ENCODE measurements at regions not wholly inside any gene's neighbourhood (a gene's known extent, or its start where the extent isn't known, plus 50 kb on each side); places are given as distances from the start of the nearest gene placed in this dataset.
A peak's percentile ranks its signal among the peaks of the same experiment; 100 is the strongest.

GRCh38 chr5:160174290-160174689 is 55.0 kb upstream of the FABP6 start:
- Histone ChIP-seq H3K79me2 (ENCODE audit: control insufficient read depth, insufficient read depth, low read length) (no peaks in the 10 kb centered on the region), H3K4me1 (ENCODE audit: control insufficient read depth, extremely low read depth, insufficient read depth, low read length) (peaks cover 24% of the 10 kb centered on the region), H2AFZ (ENCODE audit: control insufficient read depth, low read length) (no peak overlapping the region), H4K20me1 (ENCODE audit: control insufficient read depth, extremely low read depth, insufficient read depth, low read length) (no peaks in the 10 kb centered on the region), H3K27ac (ENCODE audit: control insufficient read depth, insufficient read depth, low read length) (no peak overlapping the region), H3K36me3 (ENCODE audit: control insufficient read depth in 2 of 2, extremely low read depth in 1 of 2, insufficient read depth in 2 of 2, low read length in 2 of 2) (no peaks in the 10 kb centered on the region), H3K27me3 (ENCODE audit: control insufficient read depth, extremely low read depth, insufficient read depth, low read length) (no peaks in the 10 kb centered on the region), H3K9me3 (ENCODE audit: control insufficient read depth, low read depth, low read length) (no peaks in the 10 kb centered on the region), H3K4me2 (ENCODE audit: control insufficient read depth, extremely low read depth, insufficient read depth, low read depth, low read length) (no peak overlapping the region), H3K9ac (ENCODE audit: control insufficient read depth, extremely low read depth, insufficient read depth, low read length) (no peak overlapping the region), H3K4me3 (ENCODE audit: control insufficient read depth in 2 of 3, extremely low read depth in 1 of 3, insufficient read depth in 2 of 3, low read depth in 1 of 3, low read length in 3 of 3) (no peak overlapping the region), H3K9me1 (ENCODE audit: control insufficient read depth, extremely low read depth, insufficient read depth, low read length) (no peaks in the 10 kb centered on the region)
- no peak for TF ChIP-seq EZH2 (IDR thresholded peaks at IDR 0.05; ENCODE audit: low read length)
- dilution Hi-C loops (cut with MboI; ENCODE audit: extremely low pct_ligation_motif_present, low sequenced_read_pairs): no loop called here
- DNase-seq (ENCODE audit: low read depth, low spot score) (no peak), FAIRE-seq (no peak)

GRCh38 chr5:160171666-160172065 is 52.4 kb upstream of the PWWP2A start:
- FAIRE-seq (peak; percentile 69), DNase-seq (ENCODE audit: low read depth, low spot score) (no peak)
- Histone ChIP-seq H3K9me3 (ENCODE audit: control insufficient read depth, low read depth, low read length) (no peaks in the 10 kb centered on the region), H3K79me2 (ENCODE audit: control insufficient read depth, insufficient read depth, low read length) (no peaks in the 10 kb centered on the region), H2AFZ (ENCODE audit: control insufficient read depth, low read length) (no peak overlapping the region), H3K4me2 (ENCODE audit: control insufficient read depth, extremely low read depth, insufficient read depth, low read depth, low read length) (no peak overlapping the region), H3K27me3 (ENCODE audit: control insufficient read depth, extremely low read depth, insufficient read depth, low read length) (no peaks in the 10 kb centered on the region), H3K36me3 (ENCODE audit: control insufficient read depth in 2 of 2, extremely low read depth in 1 of 2, insufficient read depth in 2 of 2, low read length in 2 of 2) (no peaks in the 10 kb centered on the region), H3K4me3 (ENCODE audit: control insufficient read depth in 2 of 3, extremely low read depth in 1 of 3, insufficient read depth in 2 of 3, low read depth in 1 of 3, low read length in 3 of 3) (no peak overlapping the region), H3K27ac (ENCODE audit: control insufficient read depth, insufficient read depth, low read length) (no peak overlapping the region), H3K9ac (ENCODE audit: control insufficient read depth, extremely low read depth, insufficient read depth, low read length) (no peak overlapping the region), H3K4me1 (ENCODE audit: control insufficient read depth, extremely low read depth, insufficient read depth, low read length) (peaks cover 44% of the 10 kb centered on the region), H3K9me1 (ENCODE audit: control insufficient read depth, extremely low read depth, insufficient read depth, low read length) (peaks cover 2% of the 10 kb centered on the region), H4K20me1 (ENCODE audit: control insufficient read depth, extremely low read depth, insufficient read depth, low read length) (no peaks in the 10 kb centered on the region)
- TF ChIP-seq EZH2 (IDR thresholded peaks at IDR 0.05; ENCODE audit: low read length) (no peak), CTCF (optimal IDR thresholded peaks at IDR 0.05 in 1 of 3, IDR thresholded peaks at IDR 0.05 in 1 of 3, conservative IDR thresholded peaks at IDR 0.05 in 1 of 3; ENCODE audit: extremely low read depth in 1 of 3, insufficient read depth in 2 of 3, low read length in 3 of 3) (no peak)
- dilution Hi-C loops (cut with MboI; ENCODE audit: extremely low pct_ligation_motif_present, low sequenced_read_pairs): no loop called here

- H3K9me1 ChIP-seq (ENCODE audit: control insufficient read depth, extremely low read depth, insufficient read depth, low read length): peaks cover 2% of the 10 kb centered on the region
- FAIRE-seq (peak; percentile 72), DNase-seq (ENCODE audit: low read depth, low spot score) (no peak)
- peaks cover 53% of the 10 kb centered on the region for H3K4me1 ChIP-seq (ENCODE audit: control insufficient read depth, extremely low read depth, insufficient read depth, low read length)
- no peak for TF ChIP-seq CTCF (optimal IDR thresholded peaks at IDR 0.05 in 1 of 3, IDR thresholded peaks at IDR 0.05 in 1 of 3, conservative IDR thresholded peaks at IDR 0.05 in 1 of 3; ENCODE audit: extremely low read depth in 1 of 3, insufficient read depth in 2 of 3, low read length in 3 of 3)
- no peak for TF ChIP-seq EZH2 (IDR thresholded peaks at IDR 0.05; ENCODE audit: low read length)
- H2AFZ ChIP-seq (ENCODE audit: control insufficient read depth, low read length): peak overlapping the region; percentile 55
- no peak overlapping the region for H3K9ac ChIP-seq (ENCODE audit: control insufficient read depth, extremely low read depth, insufficient read depth, low read length)
- H4K20me1 ChIP-seq (ENCODE audit: control insufficient read depth, extremely low read depth, insufficient read depth, low read length): no peaks in the 10 kb centered on the region
- H3K4me2 ChIP-seq (ENCODE audit: control insufficient read depth, extremely low read depth, insufficient read depth, low read depth, low read length): peak overlapping the region; percentile 48
- H3K79me2 ChIP-seq (ENCODE audit: control insufficient read depth, insufficient read depth, low read length): no peaks in the 10 kb centered on the region
- H3K4me3 ChIP-seq (ENCODE audit: control insufficient read depth in 2 of 3, extremely low read depth in 1 of 3, insufficient read depth in 2 of 3, low read depth in 1 of 3, low read length in 3 of 3): no peak overlapping the region
- dilution Hi-C loops (cut with MboI; ENCODE audit: extremely low pct_ligation_motif_present, low sequenced_read_pairs): no loop called here
- no peaks in the 10 kb centered on the region for H3K27me3 ChIP-seq (ENCODE audit: control insufficient read depth, extremely low read depth, insufficient read depth, low read length)
- H3K36me3 ChIP-seq (ENCODE audit: control insufficient read depth in 2 of 2, extremely low read depth in 1 of 2, insufficient read depth in 2 of 2, low read length in 2 of 2): no peaks in the 10 kb centered on the region
- H3K9me3 ChIP-seq (ENCODE audit: control insufficient read depth, low read depth, low read length): no peaks in the 10 kb centered on the region
- H3K27ac ChIP-seq (ENCODE audit: control insufficient read depth, insufficient read depth, low read length): peak overlapping the region; percentile 13
These were observed 50.1 kb upstream of the PWWP2A start for GRCh38 chr5:160169326-160169725.

Measured in keratinocyte (primary cell).